GM10248 (cell line): ENCODE measurements at regions not wholly inside any gene's neighbourhood (a gene's known extent, or its start where the extent isn't known, plus 50 kb on each side); places are given as distances from the start of the nearest gene placed in this dataset.
"Not testable (repeated sequence)": the region's sequence is repeated elsewhere in the genome, so short reads cannot be mapped to it uniquely, and the experiment has no call there.

Experiments used
- CTCF ChIA-PET: fragments of 300-600 bp; sonication (Branson Sonifier 250); formaldehyde crosslinking; extraction: SDS; loops from one replicate; lab custom pipeline; 2021; ENCODE audit warnings: antibody characterized with exemption; lab: Yijun Ruan, JAX
- POLR2A ChIA-PET: fragments of 350-650 bp; sonication (Branson Sonifier 250); formaldehyde crosslinking; extraction: SDS; loops from one replicate; lab custom pipeline; 2020; ENCODE audit warnings: antibody characterized with exemption; lab: Yijun Ruan, JAX
- DNase-seq: peaks from one replicate; pipeline ENCODE4 v3.0.0; 2012; ENCODE audit errors: extremely low spot score
- CTCF ChIP-seq: IDR thresholded peaks from 2 replicates; pipeline ENCODE4 v1.5.1; 2012; ENCODE audit warnings: mild to moderate bottlenecking, low read depth; ENCODE audit errors: extremely low read depth, missing control alignments, control extremely low read depth

DNA sequence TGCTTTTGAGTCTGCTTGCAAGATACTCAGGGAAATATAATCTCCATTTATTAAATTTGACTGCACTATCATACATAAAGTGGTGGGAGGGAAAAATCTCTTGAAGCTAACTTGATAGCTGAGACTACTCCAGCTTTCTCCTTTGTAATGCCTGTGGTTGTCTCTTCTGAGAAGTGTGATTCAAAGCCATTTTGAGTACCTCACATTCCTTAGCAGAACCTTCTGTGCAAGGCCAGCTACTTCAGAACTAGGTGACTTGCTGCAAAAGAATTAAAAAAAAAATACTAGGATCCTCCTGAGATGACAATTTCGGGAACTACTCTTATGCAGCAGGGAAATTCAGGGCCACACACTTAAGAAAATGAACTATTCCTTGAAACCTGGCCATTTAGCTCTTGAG lies 294.8 kb downstream of the MDFIC start:
- CTCF ChIA-PET = interaction anchor here (0.8 to 3.6 kb wide), 10 partner anchors 10 to 790 kb away, joined by 3 to 23 read pairs (median 4); no protein-coding TSS in a partner anchor
- no peak for DNase-seq
- POLR2A ChIA-PET = no interaction called here
- TF ChIP-seq CTCF = no peak

- ChIA-PET POLR2A (no interaction called here), CTCF (interaction anchor here (1.2 kb wide), 1 partner anchor 10 kb away, joined by 4 read pairs; no protein-coding TSS in a partner anchor)
- no peak for TF ChIP-seq CTCF
- DNase-seq = no peak
These were observed 289.3 kb downstream of the MDFIC start for GRCh38 chr7:115211171-115211570.

DNA sequence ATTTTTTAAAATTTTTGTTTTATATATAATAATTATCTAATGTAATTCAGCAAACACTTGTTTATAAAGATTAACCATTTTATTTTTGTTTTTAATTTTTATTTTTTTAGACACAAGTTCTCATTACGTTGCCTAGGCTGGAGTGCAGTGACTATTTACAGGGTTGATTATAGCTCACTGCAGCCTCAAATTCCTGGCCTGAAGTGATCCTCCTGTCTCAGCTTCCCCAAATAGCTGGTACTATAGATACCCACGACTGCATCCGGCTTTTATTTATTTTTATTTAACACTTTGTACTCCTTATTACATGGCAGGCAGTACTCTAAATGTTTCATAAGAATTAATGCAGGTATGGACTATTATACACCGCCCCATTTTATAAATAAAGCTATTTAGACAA lies 288.7 kb downstream of the MDFIC start:
- no peak for TF ChIP-seq CTCF
- no peak for DNase-seq
- CTCF ChIA-PET = interaction anchor here (1.2 kb wide), 1 partner anchor 10 kb away, joined by 4 read pairs; no protein-coding TSS in a partner anchor
- POLR2A ChIA-PET = no interaction called here

DNA sequence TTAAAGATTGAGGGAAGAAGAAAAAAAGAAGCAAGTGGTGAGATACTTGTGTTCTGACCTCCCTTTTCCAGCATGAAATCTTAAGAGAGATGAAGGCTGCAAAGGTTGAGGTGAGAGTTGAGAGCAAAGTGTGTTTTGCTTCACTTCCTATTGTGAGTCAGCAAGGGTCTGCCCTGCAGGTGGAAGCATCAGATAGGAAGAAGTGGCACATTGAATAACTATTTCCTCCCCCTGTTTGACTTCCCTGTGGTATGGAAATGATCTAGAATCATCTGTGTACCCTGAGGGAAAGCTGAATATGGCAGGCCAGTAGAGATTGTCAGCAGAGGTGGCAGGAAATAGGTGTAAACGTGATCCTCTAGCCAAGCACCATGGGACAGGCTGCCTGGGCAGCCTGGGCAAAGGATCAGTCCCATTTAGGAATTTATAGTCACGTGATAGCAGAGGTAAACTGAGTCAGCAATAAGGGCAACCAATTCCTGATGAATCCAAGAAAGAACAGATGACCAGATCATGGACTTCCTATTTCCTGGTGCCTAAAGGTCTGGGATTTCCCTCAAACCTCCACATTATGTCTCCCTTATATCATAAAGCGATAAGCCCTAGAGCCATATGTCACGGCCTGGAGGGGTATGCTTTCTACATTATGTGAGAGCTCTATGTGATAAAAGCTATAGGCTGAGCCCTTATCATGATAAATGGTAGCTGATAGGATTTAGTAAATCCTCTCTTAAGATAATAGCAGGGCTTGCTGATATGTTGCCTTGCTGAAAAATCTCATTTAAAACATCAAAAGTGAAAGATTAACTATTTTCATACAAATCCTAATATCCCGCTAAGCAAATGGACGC lies 287.0 kb downstream of the MDFIC start:
- CTCF ChIA-PET = no interaction called here
- TF ChIP-seq CTCF = no peak
- POLR2A ChIA-PET = no interaction called here
- no peak for DNase-seq

GRCh38 chr7:115206374-115206773 lies 284.5 kb downstream of the MDFIC start:
- POLR2A ChIA-PET, CTCF ChIA-PET, DNase-seq: not testable (repeated sequence)

DNA sequence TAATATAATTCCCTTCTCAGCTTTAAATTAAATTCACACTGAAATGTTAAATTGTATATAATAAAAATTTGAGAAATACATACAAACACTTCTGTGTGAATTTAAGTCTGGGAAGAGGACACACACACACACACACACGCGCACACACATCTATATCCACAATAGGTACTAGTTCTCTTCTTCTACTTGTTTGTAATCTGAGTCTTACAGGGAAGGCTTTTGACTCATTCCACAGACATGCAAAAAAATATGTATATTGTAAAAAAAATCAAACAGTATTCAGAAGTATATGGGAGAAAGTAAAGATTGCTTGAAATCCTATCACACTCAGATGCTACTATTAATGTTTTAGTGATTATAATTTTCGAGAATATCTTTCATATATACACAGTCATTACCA lies 276.2 kb downstream of the MDFIC start:
- no peak for DNase-seq
- CTCF ChIA-PET = no interaction called here
- no peak for TF ChIP-seq CTCF
- POLR2A ChIA-PET = no interaction called here

DNA sequence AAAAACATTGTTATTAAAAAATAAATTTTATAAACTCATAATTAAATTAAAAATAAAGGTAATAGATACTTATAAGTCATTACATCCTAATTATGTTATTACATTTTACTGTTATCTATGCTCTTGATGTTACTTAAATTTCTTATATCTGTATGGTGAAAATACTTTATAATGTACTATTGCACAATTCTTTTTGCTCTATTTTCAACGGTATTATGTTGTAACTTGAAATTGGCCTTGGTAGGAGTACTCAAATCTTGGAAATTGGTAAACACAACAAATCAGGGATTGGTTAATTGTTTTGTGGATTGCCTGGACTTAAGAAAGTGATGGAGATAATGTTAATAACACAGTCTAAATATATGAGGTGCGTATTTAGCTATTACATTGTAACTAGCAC lies 273.3 kb downstream of the MDFIC start:
- TF ChIP-seq CTCF = no peak

More for the DNA sequence above, 273.3 kb downstream of the MDFIC start:
- no peak for DNase-seq
- ChIA-PET CTCF (no interaction called here), POLR2A (no interaction called here)
